ENCODE measurements at regions not wholly inside any gene's neighbourhood (a gene's known extent, or its start where the extent isn't known, plus 50 kb on each side); places are given as distances from the start of the nearest gene placed in this dataset.
"Not testable (repeated sequence)": the region's sequence is repeated elsewhere in the genome, so short reads cannot be mapped to it uniquely, and the experiment has no call there.

DNA sequence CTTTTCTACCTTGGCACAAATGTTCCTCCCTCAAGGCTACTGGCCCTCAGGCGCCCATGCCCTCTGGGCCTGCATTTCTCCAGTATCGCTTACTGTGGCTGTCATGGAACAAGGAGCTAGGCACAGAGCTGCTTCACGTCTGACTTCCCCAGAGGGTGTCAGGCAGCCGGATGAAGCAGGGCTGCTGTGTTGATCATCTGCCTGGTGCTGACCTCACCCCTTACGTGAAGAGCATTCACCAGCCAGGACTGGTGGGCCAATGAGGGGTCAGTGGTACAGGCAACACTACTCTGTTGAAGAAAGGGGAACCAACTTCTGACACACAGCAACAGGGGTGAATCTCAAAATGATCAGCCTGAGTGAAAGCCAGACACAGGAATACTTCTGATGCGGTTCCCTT is 215.5 kb upstream of the GALNT2 start:
- peaks cover 3% of the 10 kb centered on the region for H3K4me1 Mint-ChIP-seq (ENCODE audit: low read depth)
- H3K4me3 Mint-ChIP-seq, result no peak overlapping the region
- H3K36me3 Mint-ChIP-seq (ENCODE audit: low read depth), result no peaks in the 10 kb centered on the region
- peaks cover 8% of the 10 kb centered on the region for H3K27me3 Mint-ChIP-seq (ENCODE audit: low read depth)
- no peak for ATAC-seq
- ChIA-PET CTCF (no interaction called here), POLR2A (no interaction called here)
- no peak for DNase-seq
- no peaks in the 10 kb centered on the region for H3K9me3 Mint-ChIP-seq (ENCODE audit: insufficient read depth)
- H3K27ac Mint-ChIP-seq, result no peak overlapping the region

DNA sequence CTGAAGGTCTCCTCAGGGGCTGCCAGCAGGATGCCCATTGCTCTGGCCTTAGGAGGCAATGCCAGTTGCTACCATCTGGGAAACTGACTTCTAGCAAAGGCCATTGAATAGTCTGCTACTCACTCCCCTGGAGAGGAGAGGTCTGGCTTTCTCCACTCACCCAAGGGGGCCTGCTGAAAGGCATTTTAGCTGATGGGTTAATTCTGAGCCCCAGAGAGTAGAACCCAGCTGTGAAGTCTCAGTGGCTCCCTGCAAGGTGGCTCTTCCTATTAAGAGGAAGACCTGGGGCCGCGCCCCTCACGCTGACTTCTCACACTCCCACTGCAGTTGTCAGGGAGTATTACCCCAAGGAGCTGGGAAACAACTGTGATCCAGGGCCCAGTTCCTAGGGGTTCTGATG is 213.3 kb upstream of the GALNT2 start:
- Mint-ChIP-seq H3K36me3 (ENCODE audit: low read depth) (no peaks in the 10 kb centered on the region), H3K4me3 (no peak overlapping the region), H3K9me3 (ENCODE audit: insufficient read depth) (no peaks in the 10 kb centered on the region), H3K27me3 (ENCODE audit: low read depth) (peaks cover 8% of the 10 kb centered on the region), H3K27ac (no peak overlapping the region), H3K4me1 (ENCODE audit: low read depth) (peaks cover 3% of the 10 kb centered on the region)
- ATAC-seq (no peak), DNase-seq (no peak)
- CTCF ChIA-PET, result no interaction called here
- POLR2A ChIA-PET, result no interaction called here

DNA sequence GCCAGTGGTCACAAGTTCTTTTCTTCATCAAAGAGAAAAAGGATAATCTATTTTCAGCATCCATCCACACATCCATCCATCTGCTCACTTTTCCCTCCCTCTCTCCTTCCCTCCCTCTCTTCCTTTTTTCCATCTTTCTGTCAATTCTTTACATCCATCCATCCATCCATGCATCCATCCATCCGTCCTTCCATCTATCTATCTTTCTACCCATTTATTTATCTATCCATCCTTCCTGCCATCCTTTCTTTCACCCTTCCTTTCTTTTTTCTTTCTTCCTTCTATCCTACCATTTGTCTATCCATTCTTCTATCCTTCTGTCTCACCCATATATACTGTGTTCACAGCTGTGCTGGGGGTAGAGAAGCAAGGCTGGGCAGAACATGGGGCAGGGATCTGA is 212.4 kb upstream of the GALNT2 start:
- ATAC-seq (no peak), DNase-seq (no peak)
- H3K4me3 Mint-ChIP-seq, result no peak overlapping the region
- no peaks in the 10 kb centered on the region for H3K36me3 Mint-ChIP-seq (ENCODE audit: low read depth)
- peaks cover 3% of the 10 kb centered on the region for H3K4me1 Mint-ChIP-seq (ENCODE audit: low read depth)
- H3K9me3 Mint-ChIP-seq (ENCODE audit: insufficient read depth), result no peaks in the 10 kb centered on the region
- no peak overlapping the region for H3K27ac Mint-ChIP-seq
- CTCF ChIA-PET, result interaction anchor here (1.3 kb wide), 1 partner anchor 455 kb away, joined by 3 read pairs; no protein-coding TSS in a partner anchor
- POLR2A ChIA-PET, result no interaction called here
- peaks cover 8% of the 10 kb centered on the region for H3K27me3 Mint-ChIP-seq (ENCODE audit: low read depth)

DNA sequence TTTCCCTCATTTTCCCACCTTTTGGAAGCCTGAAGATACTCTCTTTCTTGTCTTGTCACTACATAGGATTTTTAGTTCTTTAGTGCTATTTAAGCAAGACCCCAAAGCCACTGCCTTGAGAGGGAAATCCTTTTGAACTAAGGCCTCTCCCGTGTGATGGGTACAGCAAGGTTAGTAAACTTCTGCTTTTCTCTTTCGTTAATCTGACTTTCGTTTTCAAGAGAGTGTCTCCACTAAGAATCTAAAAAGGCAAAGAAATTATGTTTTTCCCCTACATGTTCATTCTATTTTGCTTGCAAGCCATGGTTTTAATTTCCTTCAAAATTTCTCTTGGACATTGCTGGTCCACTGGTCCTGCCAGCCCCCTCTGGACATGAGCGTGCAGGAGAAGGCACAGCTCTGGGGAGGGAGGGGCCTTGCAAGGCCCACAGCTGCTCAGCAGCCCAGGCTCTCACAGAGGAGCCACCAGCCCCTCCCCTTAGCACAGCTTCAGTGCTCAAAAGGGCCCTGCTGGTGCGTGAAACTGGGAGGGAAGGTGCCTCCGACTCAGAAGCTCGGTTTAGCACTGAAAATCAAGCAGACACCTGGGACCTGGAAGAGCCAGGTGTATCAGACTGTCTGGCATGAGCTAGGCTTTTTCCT is 210.9 kb upstream of the GALNT2 start:
- H3K27me3 Mint-ChIP-seq (ENCODE audit: low read depth), result peaks cover 8% of the 10 kb centered on the region
- CTCF ChIA-PET, result interaction anchor here (1.3 kb wide), 1 partner anchor 454 kb away, joined by 3 read pairs; no protein-coding TSS in a partner anchor
- H3K4me1 Mint-ChIP-seq (ENCODE audit: low read depth), result peaks cover 3% of the 10 kb centered on the region
- peak overlapping the region; percentile 62 for H3K4me3 Mint-ChIP-seq
- no peaks in the 10 kb centered on the region for H3K9me3 Mint-ChIP-seq (ENCODE audit: insufficient read depth)
- peak; percentile 90 for ATAC-seq
- H3K27ac Mint-ChIP-seq, result peak overlapping the region; percentile 32
- H3K36me3 Mint-ChIP-seq (ENCODE audit: low read depth), result no peaks in the 10 kb centered on the region
- POLR2A ChIA-PET, result no interaction called here
- DNase-seq, result peak; percentile 32

DNA sequence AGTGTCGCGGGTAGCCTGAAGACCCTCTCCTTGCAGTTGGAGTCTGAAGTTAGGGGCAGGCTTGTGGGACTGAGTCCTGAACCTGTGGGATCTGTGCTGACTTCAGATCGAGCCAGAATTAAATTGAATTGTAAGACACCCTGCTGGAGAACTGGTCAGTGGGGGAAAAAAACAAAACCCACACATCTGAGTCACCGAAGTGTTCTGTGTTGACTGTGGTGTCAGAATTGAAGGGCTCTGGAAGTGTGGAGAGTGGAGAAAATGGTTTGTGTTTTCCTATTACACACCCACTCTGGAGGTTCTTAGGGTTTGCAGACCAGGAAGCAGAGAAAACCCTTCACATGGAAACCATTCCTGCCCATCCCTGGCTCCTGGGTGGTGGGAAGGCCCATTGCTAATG is 209.5 kb upstream of the GALNT2 start:
- ChIA-PET POLR2A (no interaction called here), CTCF (no interaction called here)
- Mint-ChIP-seq H3K27me3 (ENCODE audit: low read depth) (peaks cover 8% of the 10 kb centered on the region), H3K4me3 (no peak overlapping the region), H3K9me3 (ENCODE audit: insufficient read depth) (no peaks in the 10 kb centered on the region), H3K4me1 (ENCODE audit: low read depth) (peaks cover 3% of the 10 kb centered on the region), H3K27ac (no peak overlapping the region), H3K36me3 (ENCODE audit: low read depth) (no peaks in the 10 kb centered on the region)
- no peak for ATAC-seq
- no peak for DNase-seq

DNA sequence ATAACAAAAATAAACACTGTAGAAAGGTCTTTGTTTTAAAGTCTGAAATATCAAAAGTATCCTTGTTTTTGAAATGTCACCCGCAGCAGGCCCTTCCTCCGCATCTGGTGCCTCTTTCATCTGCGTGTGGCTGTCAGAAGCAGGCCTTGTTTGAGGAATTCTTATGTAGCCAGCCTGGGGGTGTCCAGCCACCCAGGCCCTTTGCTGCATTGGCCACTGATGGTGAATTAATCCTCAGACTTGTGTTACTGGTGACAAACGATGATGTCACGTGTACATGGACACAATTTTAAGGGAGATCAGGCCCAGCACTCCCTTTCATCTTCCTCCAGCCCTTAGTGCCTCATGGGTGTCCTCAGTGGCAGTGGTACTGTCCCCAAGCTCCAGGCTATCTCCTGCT is 208.0 kb upstream of the GALNT2 start:
- ChIA-PET POLR2A (no interaction called here), CTCF (no interaction called here)
- no peak overlapping the region for H3K27ac Mint-ChIP-seq
- ATAC-seq, result no peak
- no peak for DNase-seq
- H3K4me1 Mint-ChIP-seq (ENCODE audit: low read depth), result peaks cover 3% of the 10 kb centered on the region
- H3K4me3 Mint-ChIP-seq, result no peak overlapping the region
- H3K36me3 Mint-ChIP-seq (ENCODE audit: low read depth), result no peaks in the 10 kb centered on the region
- H3K27me3 Mint-ChIP-seq (ENCODE audit: low read depth), result peaks cover 8% of the 10 kb centered on the region
- no peaks in the 10 kb centered on the region for H3K9me3 Mint-ChIP-seq (ENCODE audit: insufficient read depth)

DNA sequence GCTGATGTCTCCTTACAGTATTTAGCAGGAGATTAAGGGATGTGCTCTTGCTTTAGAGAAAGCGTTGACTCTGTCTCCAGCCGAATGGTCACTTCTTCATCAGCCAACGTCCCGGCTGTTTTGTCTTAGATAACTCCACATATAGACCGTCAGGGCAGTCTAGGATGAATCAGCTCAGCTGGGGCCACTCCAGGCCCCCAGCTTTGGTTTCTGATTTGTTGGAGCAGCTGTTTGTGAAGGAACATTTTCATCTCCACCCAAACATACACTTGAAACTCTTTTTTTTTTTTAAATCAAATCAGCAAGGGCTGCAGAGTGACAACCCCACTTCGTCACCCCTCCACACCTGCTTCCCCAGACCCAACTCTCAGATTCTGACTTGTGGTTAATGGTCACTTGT is 206.1 kb upstream of the GALNT2 start:
- POLR2A ChIA-PET, result no interaction called here
- DNase-seq (no peak), ATAC-seq (no peak)
- no peaks in the 10 kb centered on the region for H3K9me3 Mint-ChIP-seq (ENCODE audit: insufficient read depth)
- no peak overlapping the region for H3K4me3 Mint-ChIP-seq
- H3K27me3 Mint-ChIP-seq (ENCODE audit: low read depth), result no peaks in the 10 kb centered on the region
- CTCF ChIA-PET, result no interaction called here
- peaks cover 3% of the 10 kb centered on the region for H3K4me1 Mint-ChIP-seq (ENCODE audit: low read depth)
- no peak overlapping the region for H3K27ac Mint-ChIP-seq
- H3K36me3 Mint-ChIP-seq (ENCODE audit: low read depth), result no peaks in the 10 kb centered on the region

DNA sequence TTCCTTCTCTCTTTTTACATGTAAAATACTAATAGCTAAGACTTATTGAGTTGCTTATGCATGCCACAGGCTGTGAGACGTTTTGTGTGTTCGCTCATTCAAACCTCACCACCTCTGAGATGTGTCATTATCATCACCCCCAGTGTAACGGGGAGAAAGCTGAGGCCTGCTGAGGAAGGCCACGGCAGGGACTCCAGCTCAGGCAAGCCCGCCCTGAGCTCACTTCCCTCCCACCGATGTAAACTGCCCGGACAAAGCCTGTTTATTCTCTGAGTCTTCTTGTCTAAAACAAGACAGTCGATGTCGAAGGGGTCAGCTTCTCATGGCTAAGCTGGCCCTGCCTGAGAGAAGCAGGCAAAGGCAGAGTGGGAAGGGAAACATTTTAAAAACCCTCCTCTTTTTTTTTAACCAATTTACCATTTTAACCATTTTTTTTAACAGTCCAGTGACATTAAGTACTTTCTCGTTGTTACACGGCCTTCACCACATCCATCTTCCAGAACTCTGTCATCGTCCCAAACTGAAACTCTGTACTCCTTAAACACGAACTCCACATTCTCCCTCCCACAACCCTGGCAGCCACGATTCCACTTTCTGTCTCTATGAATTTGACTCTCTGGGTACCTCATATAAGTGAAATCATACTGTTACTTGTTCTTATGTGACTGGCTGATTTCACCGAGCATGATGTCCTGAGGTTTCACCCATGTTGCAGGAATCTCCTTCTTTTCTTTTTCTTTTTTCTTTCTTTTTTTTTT is 204.8 kb upstream of the GALNT2 start:
- H3K27ac Mint-ChIP-seq, result no peak overlapping the region
- H3K9me3 Mint-ChIP-seq (ENCODE audit: insufficient read depth), result no peaks in the 10 kb centered on the region
- CTCF ChIA-PET, result no interaction called here
- no peaks in the 10 kb centered on the region for H3K4me1 Mint-ChIP-seq (ENCODE audit: low read depth)
- ATAC-seq (no peak), DNase-seq (no peak)
- H3K27me3 Mint-ChIP-seq (ENCODE audit: low read depth), result no peaks in the 10 kb centered on the region
- H3K4me3 Mint-ChIP-seq, result no peak overlapping the region
- POLR2A ChIA-PET, result no interaction called here
- no peaks in the 10 kb centered on the region for H3K36me3 Mint-ChIP-seq (ENCODE audit: low read depth)

DNA sequence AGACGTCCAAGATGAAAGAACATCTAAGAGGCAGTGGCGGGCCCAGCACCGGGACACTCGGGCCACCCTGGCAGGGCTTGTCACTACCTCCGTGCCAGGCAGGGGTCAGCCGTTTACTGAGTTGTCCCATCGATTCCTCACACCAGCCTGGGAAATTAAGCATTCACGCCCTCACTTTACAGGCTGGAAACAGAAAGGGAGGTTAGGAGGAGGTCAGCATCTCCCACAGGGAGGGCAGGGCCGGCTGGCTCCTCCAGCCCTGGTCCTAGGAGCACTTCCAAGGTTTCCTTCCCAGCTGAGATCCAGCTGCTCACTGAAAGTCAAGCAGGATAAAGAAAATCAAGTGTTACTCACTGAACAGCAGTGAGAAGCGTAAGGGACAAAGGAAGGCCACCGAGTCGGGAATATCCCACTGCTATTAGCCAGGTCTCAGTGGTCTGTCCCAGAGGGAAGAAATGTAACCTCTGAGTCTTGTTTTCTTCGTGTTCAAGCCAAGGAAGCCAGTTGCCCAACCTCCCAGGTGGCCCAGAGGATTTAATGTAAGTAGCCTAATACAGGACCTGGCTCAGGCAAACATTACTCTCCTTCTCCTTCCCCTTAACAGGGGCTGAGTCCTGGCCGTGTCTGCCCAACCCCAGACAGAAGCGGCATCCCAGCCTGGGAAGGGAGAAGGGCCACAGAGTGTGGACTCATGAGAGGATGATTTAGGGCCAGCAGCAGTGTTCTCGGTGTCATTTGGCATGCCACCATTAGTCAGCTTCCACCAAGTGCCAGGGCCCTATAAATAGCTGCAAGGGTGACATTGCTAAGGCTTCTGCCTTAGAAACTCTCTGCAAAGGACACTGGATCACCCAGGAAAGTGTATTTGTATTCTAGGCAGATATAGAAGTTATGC is 203.1 kb upstream of the GALNT2 start:
- H3K27ac Mint-ChIP-seq, result no peak overlapping the region
- ChIA-PET POLR2A (no interaction called here), CTCF (no interaction called here)
- ATAC-seq, result no peak
- H3K4me3 Mint-ChIP-seq, result no peak overlapping the region
- H3K27me3 Mint-ChIP-seq (ENCODE audit: low read depth), result no peaks in the 10 kb centered on the region
- no peaks in the 10 kb centered on the region for H3K9me3 Mint-ChIP-seq (ENCODE audit: insufficient read depth)
- no peaks in the 10 kb centered on the region for H3K4me1 Mint-ChIP-seq (ENCODE audit: low read depth)
- DNase-seq, result no peak
- no peaks in the 10 kb centered on the region for H3K36me3 Mint-ChIP-seq (ENCODE audit: low read depth)

DNA sequence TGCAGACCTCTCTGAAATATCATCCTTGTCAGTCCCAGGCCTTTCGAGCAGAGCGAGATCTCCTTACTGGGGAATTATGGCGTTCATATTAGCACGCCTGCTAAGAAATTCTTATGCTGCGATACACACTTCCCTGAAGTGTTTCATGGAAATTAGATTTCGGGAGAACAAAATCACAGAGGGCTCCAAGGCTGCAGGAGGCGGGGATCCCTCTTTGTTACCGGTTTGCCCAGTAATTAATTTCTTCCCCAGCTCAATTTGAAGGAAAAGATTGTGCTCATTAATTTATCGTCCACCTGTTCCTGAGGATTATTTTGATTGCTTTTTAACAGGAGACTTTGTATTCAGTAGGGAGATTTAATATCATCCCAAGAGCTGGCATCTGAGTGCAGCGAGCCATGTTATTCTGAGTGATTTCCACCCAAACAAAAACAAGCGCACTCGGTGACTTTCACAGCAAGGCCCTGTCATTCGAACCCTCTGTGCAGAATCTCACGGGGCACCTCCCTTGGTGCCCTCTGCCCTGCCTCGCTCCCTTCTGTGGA is 202.3 kb upstream of the GALNT2 start:
- no peak overlapping the region for H3K27ac Mint-ChIP-seq
- H3K36me3 Mint-ChIP-seq (ENCODE audit: low read depth), result no peaks in the 10 kb centered on the region
- ChIA-PET CTCF (no interaction called here), POLR2A (no interaction called here)
- ATAC-seq (no peak), DNase-seq (no peak)
- H3K4me1 Mint-ChIP-seq (ENCODE audit: low read depth), result no peaks in the 10 kb centered on the region
- H3K4me3 Mint-ChIP-seq, result no peak overlapping the region
- no peaks in the 10 kb centered on the region for H3K9me3 Mint-ChIP-seq (ENCODE audit: insufficient read depth)
- peaks cover 5% of the 10 kb centered on the region for H3K27me3 Mint-ChIP-seq (ENCODE audit: low read depth)

DNA sequence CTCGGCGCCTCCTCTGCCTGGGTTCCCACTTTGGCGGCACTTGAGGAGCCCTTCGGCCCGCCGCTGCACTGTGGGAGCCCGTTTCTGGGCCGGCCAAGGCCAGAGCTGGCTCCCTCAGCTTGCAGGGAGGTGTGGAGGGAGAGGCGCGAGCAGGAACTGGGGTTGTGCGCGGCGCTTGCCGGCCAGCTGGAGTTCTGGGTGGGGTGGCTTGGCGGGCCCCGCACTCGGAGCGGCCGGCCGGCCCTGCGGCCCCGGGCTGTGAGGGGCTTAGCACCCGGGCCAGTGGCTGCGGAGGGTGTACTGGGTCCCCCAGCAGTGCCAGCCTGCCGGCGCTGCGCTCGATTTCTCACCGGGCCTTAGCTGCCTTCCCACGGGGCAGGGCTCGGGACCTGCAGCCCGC is 201.7 kb upstream of the GALNT2 start:
- CTCF ChIA-PET; H3K36me3 Mint-ChIP-seq (ENCODE audit: low read depth); H3K27ac Mint-ChIP-seq; H3K9me3 Mint-ChIP-seq (ENCODE audit: insufficient read depth); DNase-seq; POLR2A ChIA-PET; ATAC-seq; H3K4me3 Mint-ChIP-seq; H3K27me3 Mint-ChIP-seq (ENCODE audit: low read depth); H3K4me1 Mint-ChIP-seq (ENCODE audit: low read depth): not testable (repeated sequence)

DNA sequence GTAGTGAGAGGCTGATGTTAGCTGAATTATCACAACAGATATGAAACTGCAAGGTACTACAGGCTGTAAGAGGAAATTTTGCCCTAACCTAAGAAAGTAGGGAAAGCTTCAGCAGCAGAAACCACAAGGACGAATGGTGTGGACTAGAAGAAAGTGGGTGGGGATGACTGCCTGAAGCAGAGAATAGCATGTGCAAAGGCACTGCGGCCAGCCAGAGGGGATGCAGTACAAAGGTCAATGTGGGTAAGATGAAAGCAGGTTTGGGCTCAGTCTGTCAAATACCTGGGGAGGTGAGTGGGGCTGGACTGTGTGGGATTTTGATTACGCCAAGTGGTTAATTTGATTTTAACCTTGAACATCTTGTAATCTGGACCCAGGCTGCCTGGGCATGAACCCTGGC is 199.3 kb upstream of the GALNT2 start:
- Mint-ChIP-seq H3K27me3 (ENCODE audit: low read depth) (peaks cover 7% of the 10 kb centered on the region), H3K9me3 (ENCODE audit: insufficient read depth) (no peaks in the 10 kb centered on the region), H3K4me3 (no peak overlapping the region), H3K4me1 (ENCODE audit: low read depth) (no peaks in the 10 kb centered on the region), H3K36me3 (ENCODE audit: low read depth) (no peaks in the 10 kb centered on the region), H3K27ac (no peak overlapping the region)
- CTCF ChIA-PET, result no interaction called here
- DNase-seq, result no peak
- POLR2A ChIA-PET, result no interaction called here
- no peak for ATAC-seq

Data from activated CD8-positive, alpha-beta T cell treated with anti-CD3 and anti-CD28 coated beads, Interleukin-2, amount 10 ng/mL, durations not matched to agents 7 days and 5 days (primary cell).